ENCODE measurements at regions not wholly inside any gene's neighbourhood (a gene's known extent, or its start where the extent isn't known, plus 50 kb on each side); places are given as distances from the start of the nearest gene placed in this dataset.
A peak's percentile ranks its signal among the peaks of the same experiment; 100 is the strongest.

DNA sequence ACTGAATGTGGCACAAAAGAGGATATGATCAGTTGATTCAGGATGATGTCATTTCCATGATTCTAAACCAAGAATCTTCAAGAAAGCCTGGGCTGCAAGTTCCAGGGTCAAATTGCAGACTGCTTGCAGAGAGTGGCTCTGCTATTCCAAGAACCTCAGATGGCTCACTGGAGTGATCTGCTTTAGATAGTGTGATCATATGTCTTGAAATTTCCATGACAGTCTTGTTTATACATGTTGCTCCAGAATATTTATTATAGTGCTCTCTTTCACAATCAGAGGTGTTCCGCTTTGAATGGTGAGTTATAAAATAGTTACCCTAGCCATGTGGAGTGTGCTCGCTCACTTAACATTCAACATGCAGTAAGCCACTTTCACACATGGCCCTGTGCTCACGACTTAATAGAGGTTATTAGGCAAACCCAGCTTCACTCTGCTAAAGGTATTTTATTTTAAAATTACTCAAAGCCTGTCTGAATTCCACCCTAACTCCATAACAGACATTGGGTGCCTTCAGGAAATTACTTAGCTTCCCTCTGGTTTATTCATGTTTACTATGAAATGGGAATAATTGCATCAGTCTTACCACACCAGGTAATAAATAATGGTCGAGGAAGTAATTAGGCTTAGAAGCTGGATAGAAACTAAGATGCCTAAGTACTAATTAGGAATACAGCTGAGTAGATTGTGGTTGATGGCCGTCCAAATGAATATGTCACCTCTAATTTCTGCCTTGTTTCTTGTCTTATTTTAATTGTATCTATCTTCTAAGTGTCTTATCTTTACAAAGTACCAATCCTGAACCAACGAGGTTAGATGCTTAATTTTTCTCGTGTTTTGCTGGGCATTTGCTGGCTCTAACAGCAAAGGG lies 187.9 kb downstream of the ETS1 start:
- Histone ChIP-seq H3K4me2 (no peak overlapping the region), H3K36me3 (replicated peaks in 1 of 2; ENCODE audit: control insufficient read depth in 1 of 2, insufficient read depth in 2 of 2, low read length in 1 of 2) (no peaks in the 10 kb centered on the region), H2AFZ (ENCODE audit: low read depth) (no peak overlapping the region), H3K4me3 (ENCODE audit: low read depth in 2 of 2, low read length in 1 of 2) (no peak overlapping the region), H3K4me1 (ENCODE audit: control insufficient read depth in 1 of 2, insufficient read depth in 2 of 2, low read depth in 1 of 2, low read length in 1 of 2) (peaks cover 13 to 35% of the 10 kb centered on the region in 2 experiments), H3K9me3 (no peaks in the 10 kb centered on the region), H3K27ac (ENCODE audit: low read depth in 2 of 2, low read length in 1 of 2) (peak overlapping the region; percentile 93 to 94), H3K79me2 (ENCODE audit: insufficient read depth) (no peaks in the 10 kb centered on the region), H4K20me1 (ENCODE audit: insufficient read depth) (no peaks in the 10 kb centered on the region), H3K9ac (peak overlapping the region; percentile 26; the same call in 1 of the 2 replicates), H3K9me2 (no peaks in the 10 kb centered on the region), H3F3A (replicated peaks; ENCODE audit: insufficient read depth) (peaks cover 30% of the 10 kb centered on the region), H3K27me3 (ENCODE audit: insufficient read depth) (no peaks in the 10 kb centered on the region)
- 58% methylated on average over 7 of the region's 7 CpGs for WGBS (ENCODE audit: low lambda C conversion rate)
- ChIA-PET POLR2A (interaction anchor here (1.7 kb wide), 1 partner anchor 23 kb away, joined by 5 read pairs; no protein-coding TSS in a partner anchor), CTCF (interaction anchor here (1.0 to 2.5 kb wide), 6 partner anchors 21 to 231 kb away, joined by 3 to 13 read pairs (median 6); no protein-coding TSS in a partner anchor)
- DNase-seq: no peak
- TF ChIP-seq TCF12 (IDR thresholded peaks at IDR 0.05): peak; percentile 90
- TF ChIP-seq MEF2A (IDR thresholded peaks at IDR 0.05; ENCODE audit: borderline replicate concordance, low read depth): peak; percentile 53; the same call in 1 of the 2 replicates
- no peak for TF ChIP-seq FOXM1 (IDR thresholded peaks at IDR 0.05; ENCODE audit: low read depth)
- no peak for TF ChIP-seq EZH2phosphoT487 (IDR thresholded peaks at IDR 0.05; ENCODE audit: borderline replicate concordance, low read depth)
- TF ChIP-seq NFIC (IDR thresholded peaks at IDR 0.05; ENCODE audit: borderline replicate concordance): peak; percentile 52; the same call in 1 of the 2 replicates
- no peak for TF ChIP-seq SIN3A (IDR thresholded peaks at IDR 0.05; ENCODE audit: borderline replicate concordance, low read depth, low read length)
- no peak for TF ChIP-seq YY1 (IDR thresholded peaks at IDR 0.05; ENCODE audit: low read depth)
- no peak for TF ChIP-seq GATA2 (CRISPR knock-in tag; IDR thresholded peaks at IDR 0.05)
- peak; percentile 40 for TF ChIP-seq GABPA (IDR thresholded peaks at IDR 0.05; ENCODE audit: low read depth)
- TF ChIP-seq, protein P1, sequence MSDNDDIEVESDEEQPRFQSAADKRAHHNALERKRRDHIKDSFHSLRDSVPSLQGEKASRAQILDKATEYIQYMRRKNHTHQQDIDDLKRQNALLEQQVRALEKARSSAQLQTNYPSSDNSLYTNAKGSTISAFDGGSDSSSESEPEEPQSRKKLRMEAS (IDR thresholded peaks at IDR 0.05; ENCODE audit: low read depth): peak; percentile 80
- TF ChIP-seq SMC3 (IDR thresholded peaks at IDR 0.05; ENCODE audit: low read depth, low read length): no peak
- no peak for TF ChIP-seq POLR2AphosphoS5 (IDR thresholded peaks at IDR 0.05; ENCODE audit: low read depth, low read length)
- TF ChIP-seq, protein P2, sequence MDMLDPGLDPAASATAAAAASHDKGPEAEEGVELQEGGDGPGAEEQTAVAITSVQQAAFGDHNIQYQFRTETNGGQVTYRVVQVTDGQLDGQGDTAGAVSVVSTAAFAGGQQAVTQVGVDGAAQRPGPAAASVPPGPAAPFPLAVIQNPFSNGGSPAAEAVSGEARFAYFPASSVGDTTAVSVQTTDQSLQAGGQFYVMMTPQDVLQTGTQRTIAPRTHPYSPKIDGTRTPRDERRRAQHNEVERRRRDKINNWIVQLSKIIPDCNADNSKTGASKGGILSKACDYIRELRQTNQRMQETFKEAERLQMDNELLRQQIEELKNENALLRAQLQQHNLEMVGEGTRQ (IDR thresholded peaks at IDR 0.05; ENCODE audit: borderline replicate concordance, low read depth, low read length): no peak
- TF ChIP-seq, protein P3, sequence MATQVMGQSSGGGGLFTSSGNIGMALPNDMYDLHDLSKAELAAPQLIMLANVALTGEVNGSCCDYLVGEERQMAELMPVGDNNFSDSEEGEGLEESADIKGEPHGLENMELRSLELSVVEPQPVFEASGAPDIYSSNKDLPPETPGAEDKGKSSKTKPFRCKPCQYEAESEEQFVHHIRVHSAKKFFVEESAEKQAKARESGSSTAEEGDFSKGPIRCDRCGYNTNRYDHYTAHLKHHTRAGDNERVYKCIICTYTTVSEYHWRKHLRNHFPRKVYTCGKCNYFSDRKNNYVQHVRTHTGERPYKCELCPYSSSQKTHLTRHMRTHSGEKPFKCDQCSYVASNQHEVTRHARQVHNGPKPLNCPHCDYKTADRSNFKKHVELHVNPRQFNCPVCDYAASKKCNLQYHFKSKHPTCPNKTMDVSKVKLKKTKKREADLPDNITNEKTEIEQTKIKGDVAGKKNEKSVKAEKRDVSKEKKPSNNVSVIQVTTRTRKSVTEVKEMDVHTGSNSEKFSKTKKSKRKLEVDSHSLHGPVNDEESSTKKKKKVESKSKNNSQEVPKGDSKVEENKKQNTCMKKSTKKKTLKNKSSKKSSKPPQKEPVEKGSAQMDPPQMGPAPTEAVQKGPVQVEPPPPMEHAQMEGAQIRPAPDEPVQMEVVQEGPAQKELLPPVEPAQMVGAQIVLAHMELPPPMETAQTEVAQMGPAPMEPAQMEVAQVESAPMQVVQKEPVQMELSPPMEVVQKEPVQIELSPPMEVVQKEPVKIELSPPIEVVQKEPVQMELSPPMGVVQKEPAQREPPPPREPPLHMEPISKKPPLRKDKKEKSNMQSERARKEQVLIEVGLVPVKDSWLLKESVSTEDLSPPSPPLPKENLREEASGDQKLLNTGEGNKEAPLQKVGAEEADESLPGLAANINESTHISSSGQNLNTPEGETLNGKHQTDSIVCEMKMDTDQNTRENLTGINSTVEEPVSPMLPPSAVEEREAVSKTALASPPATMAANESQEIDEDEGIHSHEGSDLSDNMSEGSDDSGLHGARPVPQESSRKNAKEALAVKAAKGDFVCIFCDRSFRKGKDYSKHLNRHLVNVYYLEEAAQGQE (IDR thresholded peaks at IDR 0.05; ENCODE audit: low read depth, low read length): no peak
- TF ChIP-seq, protein P4, sequence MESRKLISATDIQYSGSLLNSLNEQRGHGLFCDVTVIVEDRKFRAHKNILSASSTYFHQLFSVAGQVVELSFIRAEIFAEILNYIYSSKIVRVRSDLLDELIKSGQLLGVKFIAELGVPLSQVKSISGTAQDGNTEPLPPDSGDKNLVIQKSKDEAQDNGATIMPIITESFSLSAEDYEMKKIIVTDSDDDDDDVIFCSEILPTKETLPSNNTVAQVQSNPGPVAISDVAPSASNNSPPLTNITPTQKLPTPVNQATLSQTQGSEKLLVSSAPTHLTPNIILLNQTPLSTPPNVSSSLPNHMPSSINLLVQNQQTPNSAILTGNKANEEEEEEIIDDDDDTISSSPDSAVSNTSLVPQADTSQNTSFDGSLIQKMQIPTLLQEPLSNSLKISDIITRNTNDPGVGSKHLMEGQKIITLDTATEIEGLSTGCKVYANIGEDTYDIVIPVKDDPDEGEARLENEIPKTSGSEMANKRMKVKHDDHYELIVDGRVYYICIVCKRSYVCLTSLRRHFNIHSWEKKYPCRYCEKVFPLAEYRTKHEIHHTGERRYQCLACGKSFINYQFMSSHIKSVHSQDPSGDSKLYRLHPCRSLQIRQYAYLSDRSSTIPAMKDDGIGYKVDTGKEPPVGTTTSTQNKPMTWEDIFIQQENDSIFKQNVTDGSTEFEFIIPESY (IDR thresholded peaks at IDR 0.05; ENCODE audit: borderline replicate concordance, low read depth): 0 out of 2 replicates have a peak, but pooled peaks have one; percentile 20
- no peak for TF ChIP-seq TAF1 (IDR thresholded peaks at IDR 0.05; ENCODE audit: borderline replicate concordance, low read depth, low read length)
- peak; percentile 72; the same call in 1 of the 2 replicates for TF ChIP-seq FOSL2 (IDR thresholded peaks at IDR 0.05; ENCODE audit: borderline replicate concordance, low read depth)
- TF ChIP-seq, protein P5, sequence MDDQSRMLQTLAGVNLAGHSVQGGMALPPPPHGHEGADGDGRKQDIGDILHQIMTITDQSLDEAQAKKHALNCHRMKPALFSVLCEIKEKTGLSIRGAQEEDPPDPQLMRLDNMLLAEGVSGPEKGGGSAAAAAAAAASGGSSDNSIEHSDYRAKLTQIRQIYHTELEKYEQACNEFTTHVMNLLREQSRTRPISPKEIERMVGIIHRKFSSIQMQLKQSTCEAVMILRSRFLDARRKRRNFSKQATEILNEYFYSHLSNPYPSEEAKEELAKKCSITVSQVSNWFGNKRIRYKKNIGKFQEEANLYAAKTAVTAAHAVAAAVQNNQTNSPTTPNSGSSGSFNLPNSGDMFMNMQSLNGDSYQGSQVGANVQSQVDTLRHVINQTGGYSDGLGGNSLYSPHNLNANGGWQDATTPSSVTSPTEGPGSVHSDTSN (IDR thresholded peaks at IDR 0.05): peak; percentile 58
- TF ChIP-seq, protein P6, sequence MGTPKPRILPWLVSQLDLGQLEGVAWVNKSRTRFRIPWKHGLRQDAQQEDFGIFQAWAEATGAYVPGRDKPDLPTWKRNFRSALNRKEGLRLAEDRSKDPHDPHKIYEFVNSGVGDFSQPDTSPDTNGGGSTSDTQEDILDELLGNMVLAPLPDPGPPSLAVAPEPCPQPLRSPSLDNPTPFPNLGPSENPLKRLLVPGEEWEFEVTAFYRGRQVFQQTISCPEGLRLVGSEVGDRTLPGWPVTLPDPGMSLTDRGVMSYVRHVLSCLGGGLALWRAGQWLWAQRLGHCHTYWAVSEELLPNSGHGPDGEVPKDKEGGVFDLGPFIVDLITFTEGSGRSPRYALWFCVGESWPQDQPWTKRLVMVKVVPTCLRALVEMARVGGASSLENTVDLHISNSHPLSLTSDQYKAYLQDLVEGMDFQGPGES (IDR thresholded peaks at IDR 0.05; ENCODE audit: low read depth, low read length): no peak
- 0 out of 2 replicates have a peak, but pooled peaks have one; percentile 53 for TF ChIP-seq TEAD4 (IDR thresholded peaks at IDR 0.05; ENCODE audit: borderline replicate concordance, insufficient read depth)
- peak; percentile 81 for TF ChIP-seq JUND (IDR thresholded peaks at IDR 0.05)
- no peak for TF ChIP-seq RCOR1 (IDR thresholded peaks at IDR 0.05; ENCODE audit: low read length)
- no peak for TF ChIP-seq CHD2 (IDR thresholded peaks at IDR 0.05; ENCODE audit: low read length, partially characterized antibody)

Data from SK-N-SH (cell line).